ENCODE measurements at regions not wholly inside any gene's neighbourhood (a gene's known extent, or its start where the extent isn't known, plus 50 kb on each side); places are given as distances from the start of the nearest gene placed in this dataset.

DNA sequence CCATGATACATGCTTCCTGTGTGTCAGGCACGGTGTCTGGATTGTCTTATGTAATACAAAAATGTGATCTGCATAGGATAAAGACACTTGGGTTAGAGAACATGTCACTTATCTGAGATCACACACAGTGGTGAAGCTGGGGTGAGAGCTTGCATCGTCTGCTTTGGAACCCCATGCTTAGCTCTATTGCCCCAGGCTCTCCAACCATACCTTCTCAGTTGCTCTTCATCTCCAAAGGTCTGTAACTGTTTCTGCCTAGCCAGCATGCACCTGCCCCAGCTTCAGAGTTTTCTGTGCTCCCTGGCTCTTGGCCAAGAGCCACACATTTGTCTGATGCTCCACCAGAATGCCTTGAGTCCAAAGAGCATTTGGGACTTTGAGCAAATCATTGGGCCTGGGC is 93.9 kb upstream of the COG2 start:
- no peaks in the 10 kb centered on the region for H3K9me3 ChIP-seq (ENCODE audit: control insufficient read depth in 4 of 4, low read length in 3 of 4)
- DNase-seq (ENCODE audit: low spot score) = no peak
- H3K4me3 ChIP-seq (ENCODE audit: low read depth in 1 of 3, low read length in 3 of 3) = no peak overlapping the region
- no peak overlapping the region for H3K9ac ChIP-seq (ENCODE audit: low read depth in 1 of 2, low read length in 2 of 2)
- WGBS = 34% methylated on average over 2 of the region's 2 CpGs
- H3K4me1 ChIP-seq (ENCODE audit: control insufficient read depth in 4 of 4, insufficient read depth in 4 of 4, low read length in 3 of 4) = no peaks in the 10 kb centered on the region
- TF ChIP-seq EGR1 (IDR thresholded peaks at IDR 0.05; ENCODE audit: low read depth in 2 of 2) = no peak
- TF ChIP-seq FOXA1 (IDR thresholded peaks at IDR 0.05) = no peak
- TF ChIP-seq YY1 (IDR thresholded peaks at IDR 0.05) = no peak
- TF ChIP-seq, protein P1, sequence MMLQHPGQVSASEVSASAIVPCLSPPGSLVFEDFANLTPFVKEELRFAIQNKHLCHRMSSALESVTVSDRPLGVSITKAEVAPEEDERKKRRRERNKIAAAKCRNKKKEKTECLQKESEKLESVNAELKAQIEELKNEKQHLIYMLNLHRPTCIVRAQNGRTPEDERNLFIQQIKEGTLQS (IDR thresholded peaks at IDR 0.05) = no peak
- TF ChIP-seq RAD21 (IDR thresholded peaks at IDR 0.05) = no peak
- no peak for TF ChIP-seq HNF4G (IDR thresholded peaks at IDR 0.05)
- TF ChIP-seq, protein P2, sequence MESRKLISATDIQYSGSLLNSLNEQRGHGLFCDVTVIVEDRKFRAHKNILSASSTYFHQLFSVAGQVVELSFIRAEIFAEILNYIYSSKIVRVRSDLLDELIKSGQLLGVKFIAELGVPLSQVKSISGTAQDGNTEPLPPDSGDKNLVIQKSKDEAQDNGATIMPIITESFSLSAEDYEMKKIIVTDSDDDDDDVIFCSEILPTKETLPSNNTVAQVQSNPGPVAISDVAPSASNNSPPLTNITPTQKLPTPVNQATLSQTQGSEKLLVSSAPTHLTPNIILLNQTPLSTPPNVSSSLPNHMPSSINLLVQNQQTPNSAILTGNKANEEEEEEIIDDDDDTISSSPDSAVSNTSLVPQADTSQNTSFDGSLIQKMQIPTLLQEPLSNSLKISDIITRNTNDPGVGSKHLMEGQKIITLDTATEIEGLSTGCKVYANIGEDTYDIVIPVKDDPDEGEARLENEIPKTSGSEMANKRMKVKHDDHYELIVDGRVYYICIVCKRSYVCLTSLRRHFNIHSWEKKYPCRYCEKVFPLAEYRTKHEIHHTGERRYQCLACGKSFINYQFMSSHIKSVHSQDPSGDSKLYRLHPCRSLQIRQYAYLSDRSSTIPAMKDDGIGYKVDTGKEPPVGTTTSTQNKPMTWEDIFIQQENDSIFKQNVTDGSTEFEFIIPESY (IDR thresholded peaks at IDR 0.05) = no peak
- TF ChIP-seq, protein P3, sequence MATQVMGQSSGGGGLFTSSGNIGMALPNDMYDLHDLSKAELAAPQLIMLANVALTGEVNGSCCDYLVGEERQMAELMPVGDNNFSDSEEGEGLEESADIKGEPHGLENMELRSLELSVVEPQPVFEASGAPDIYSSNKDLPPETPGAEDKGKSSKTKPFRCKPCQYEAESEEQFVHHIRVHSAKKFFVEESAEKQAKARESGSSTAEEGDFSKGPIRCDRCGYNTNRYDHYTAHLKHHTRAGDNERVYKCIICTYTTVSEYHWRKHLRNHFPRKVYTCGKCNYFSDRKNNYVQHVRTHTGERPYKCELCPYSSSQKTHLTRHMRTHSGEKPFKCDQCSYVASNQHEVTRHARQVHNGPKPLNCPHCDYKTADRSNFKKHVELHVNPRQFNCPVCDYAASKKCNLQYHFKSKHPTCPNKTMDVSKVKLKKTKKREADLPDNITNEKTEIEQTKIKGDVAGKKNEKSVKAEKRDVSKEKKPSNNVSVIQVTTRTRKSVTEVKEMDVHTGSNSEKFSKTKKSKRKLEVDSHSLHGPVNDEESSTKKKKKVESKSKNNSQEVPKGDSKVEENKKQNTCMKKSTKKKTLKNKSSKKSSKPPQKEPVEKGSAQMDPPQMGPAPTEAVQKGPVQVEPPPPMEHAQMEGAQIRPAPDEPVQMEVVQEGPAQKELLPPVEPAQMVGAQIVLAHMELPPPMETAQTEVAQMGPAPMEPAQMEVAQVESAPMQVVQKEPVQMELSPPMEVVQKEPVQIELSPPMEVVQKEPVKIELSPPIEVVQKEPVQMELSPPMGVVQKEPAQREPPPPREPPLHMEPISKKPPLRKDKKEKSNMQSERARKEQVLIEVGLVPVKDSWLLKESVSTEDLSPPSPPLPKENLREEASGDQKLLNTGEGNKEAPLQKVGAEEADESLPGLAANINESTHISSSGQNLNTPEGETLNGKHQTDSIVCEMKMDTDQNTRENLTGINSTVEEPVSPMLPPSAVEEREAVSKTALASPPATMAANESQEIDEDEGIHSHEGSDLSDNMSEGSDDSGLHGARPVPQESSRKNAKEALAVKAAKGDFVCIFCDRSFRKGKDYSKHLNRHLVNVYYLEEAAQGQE (IDR thresholded peaks at IDR 0.05) = no peak
- TF ChIP-seq HNF4A (conservative IDR thresholded peaks at IDR 0.05) = no peak
- no peak overlapping the region for H3K27ac ChIP-seq (ENCODE audit: low read depth in 1 of 2, low read length in 2 of 2)
- no peaks in the 10 kb centered on the region for H3K27me3 ChIP-seq (ENCODE audit: control insufficient read depth in 4 of 4, insufficient read depth in 4 of 4, low read length in 3 of 4)
- H3K36me3 ChIP-seq (ENCODE audit: control insufficient read depth in 4 of 4, insufficient read depth in 3 of 4, low read depth in 1 of 4, low read length in 3 of 4) = no peaks in the 10 kb centered on the region

DNA sequence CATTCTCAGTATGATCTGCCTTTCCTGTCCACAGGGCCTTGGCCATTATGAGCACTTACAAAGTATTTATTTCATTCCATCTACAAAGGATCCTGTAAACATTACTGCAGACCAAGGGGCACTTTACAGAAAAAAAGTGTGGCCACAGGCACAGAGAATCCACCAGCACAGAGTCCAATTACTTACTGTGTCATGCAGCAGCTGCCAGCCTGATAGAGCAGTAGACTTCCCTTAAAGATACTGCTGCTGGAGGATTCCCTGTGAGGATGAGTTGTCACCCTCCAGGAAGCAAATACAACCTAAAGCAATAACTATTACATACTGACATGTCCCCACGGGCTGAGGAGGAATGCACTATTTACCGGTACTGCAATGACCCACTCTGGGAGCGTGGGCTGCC is 97.1 kb upstream of the COG2 start:
- H3K27me3 ChIP-seq (ENCODE audit: control insufficient read depth in 4 of 4, insufficient read depth in 4 of 4, low read length in 3 of 4) = no peaks in the 10 kb centered on the region
- TF ChIP-seq HNF4A (conservative IDR thresholded peaks at IDR 0.05) (no peak), RAD21 (IDR thresholded peaks at IDR 0.05) (no peak), EGR1 (IDR thresholded peaks at IDR 0.05; ENCODE audit: low read depth in 2 of 2) (no peak), NR2F2 (IDR thresholded peaks at IDR 0.05) (no peak), HNF4G (IDR thresholded peaks at IDR 0.05) (no peak), SP1 (IDR thresholded peaks at IDR 0.05) (no peak), RXRA (IDR thresholded peaks at IDR 0.05) (no peak), JUND (IDR thresholded peaks at IDR 0.05) (no peak)
- TF ChIP-seq, protein P1 (IDR thresholded peaks at IDR 0.05) = no peak
- TF ChIP-seq, protein P4, sequence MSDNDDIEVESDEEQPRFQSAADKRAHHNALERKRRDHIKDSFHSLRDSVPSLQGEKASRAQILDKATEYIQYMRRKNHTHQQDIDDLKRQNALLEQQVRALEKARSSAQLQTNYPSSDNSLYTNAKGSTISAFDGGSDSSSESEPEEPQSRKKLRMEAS (IDR thresholded peaks at IDR 0.05) = no peak
- H3K9me3 ChIP-seq (ENCODE audit: control insufficient read depth in 4 of 4, low read length in 3 of 4) = no peaks in the 10 kb centered on the region
- H3K27ac ChIP-seq (ENCODE audit: low read depth in 1 of 2, low read length in 2 of 2) = no peak overlapping the region
- H3K4me1 ChIP-seq (ENCODE audit: control insufficient read depth in 4 of 4, insufficient read depth in 4 of 4, low read length in 3 of 4) = no peaks in the 10 kb centered on the region
- WGBS = 95% methylated on average over 3 of the region's 3 CpGs
- H3K36me3 ChIP-seq (ENCODE audit: control insufficient read depth in 4 of 4, insufficient read depth in 3 of 4, low read depth in 1 of 4, low read length in 3 of 4) = no peaks in the 10 kb centered on the region
- DNase-seq (ENCODE audit: low spot score) = no peak
- no peak overlapping the region for H3K9ac ChIP-seq (ENCODE audit: low read depth in 1 of 2, low read length in 2 of 2)
- H3K4me3 ChIP-seq (ENCODE audit: low read depth in 1 of 3, low read length in 3 of 3) = no peak overlapping the region
